GM12891 (cell line): ENCODE measurements at regions not wholly inside any gene's neighbourhood (a gene's known extent, or its start where the extent isn't known, plus 50 kb on each side); places are given as distances from the start of the nearest gene placed in this dataset.

Source experiments
- DNase-seq: peaks from one replicate; pipeline ENCODE4 v3.0.0; 2011; ENCODE audit warnings: low spot score; ENCODE audit not compliant: insufficient read length
- FAIRE-seq: peaks from 2 replicates; lab custom pipeline; 2011; peaks lifted over from hg19 to GRCh38; lab: Jason Lieb, UNC
- PAX5 ChIP-seq: IDR thresholded peaks from 2 replicates; pipeline ENCODE4 v1.6.1; 2011; ENCODE audit warnings: low read length, moderate library complexity, mild to moderate bottlenecking; ENCODE audit not compliant: insufficient read depth, severe bottlenecking
- POLR2A ChIP-seq: IDR thresholded peaks from 2 replicates; pipeline ENCODE4 v1.6.1; 2011; ENCODE audit warnings: low read depth, low read length, control low read depth
- POLR2AphosphoS5 ChIP-seq: IDR thresholded peaks from 2 replicates; pipeline ENCODE4 v1.6.1; 2011; ENCODE audit warnings: low read depth, low read length, control low read depth
- POU2F2 ChIP-seq: IDR thresholded peaks from 2 replicates; pipeline ENCODE4 v1.6.1; 2011; ENCODE audit warnings: low read depth, mild to moderate bottlenecking, control low read depth, low read length, moderate library complexity
- SPI1 ChIP-seq: IDR thresholded peaks from 2 replicates; pipeline ENCODE4 v1.6.1; 2011; ENCODE audit warnings: low read depth, low read length, control low read depth
- TAF1 ChIP-seq: IDR thresholded peaks from 2 replicates; pipeline ENCODE4 v1.6.1; 2011; ENCODE audit warnings: low read depth, low read length, control low read depth

DNA sequence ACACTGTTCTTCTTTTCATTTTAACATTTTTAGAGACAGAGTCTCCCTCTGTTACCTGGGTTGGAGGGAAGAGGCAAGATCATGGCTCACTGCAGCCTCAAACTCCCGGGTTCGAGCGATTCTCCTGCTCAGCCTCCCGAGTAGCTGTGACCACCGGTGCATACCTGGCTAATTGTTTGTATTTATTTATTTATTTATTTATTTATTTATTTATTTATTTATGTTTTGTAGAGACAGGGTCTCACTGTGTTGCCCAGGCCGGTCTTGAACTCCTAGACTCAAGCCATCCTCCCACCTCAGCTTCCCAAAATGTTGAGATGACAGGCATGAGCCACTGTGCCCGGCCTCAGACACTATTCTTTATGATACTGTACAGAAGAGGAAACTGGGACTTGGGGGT, 1176.6 kb upstream of the AUTS2 start:
- DNase-seq (no peak), FAIRE-seq (no peak)
- no peak for TF ChIP-seq POU2F2
- TF ChIP-seq SPI1: no peak
- no peak for TF ChIP-seq POLR2A
- TF ChIP-seq TAF1: no peak
- no peak for TF ChIP-seq PAX5
- no peak for TF ChIP-seq POLR2AphosphoS5

DNA sequence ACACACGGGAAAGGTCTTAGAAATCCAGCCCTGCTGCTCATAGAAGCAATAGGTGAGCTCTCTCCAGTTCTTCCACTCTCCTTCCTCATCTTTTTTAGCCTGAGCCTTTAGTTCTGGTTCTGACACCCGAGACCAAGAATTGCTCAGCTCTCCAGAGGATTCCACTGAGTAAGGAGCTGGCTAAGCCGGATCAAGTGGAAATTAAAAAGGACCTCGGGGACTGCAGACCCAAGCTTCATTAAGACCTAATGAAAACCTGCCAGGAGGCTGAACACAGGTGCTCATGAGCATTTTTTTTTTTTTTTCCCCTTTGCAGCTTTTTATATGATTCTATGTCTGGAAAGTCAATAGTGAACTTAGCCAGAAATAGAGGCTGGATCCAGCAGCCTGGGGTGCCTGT, 1176.0 kb upstream of the AUTS2 start:
- DNase-seq: no peak
- TF ChIP-seq POLR2AphosphoS5 (no peak), POU2F2 (no peak), PAX5 (no peak), SPI1 (no peak), TAF1 (no peak), POLR2A (no peak)
- no peak for FAIRE-seq

DNA sequence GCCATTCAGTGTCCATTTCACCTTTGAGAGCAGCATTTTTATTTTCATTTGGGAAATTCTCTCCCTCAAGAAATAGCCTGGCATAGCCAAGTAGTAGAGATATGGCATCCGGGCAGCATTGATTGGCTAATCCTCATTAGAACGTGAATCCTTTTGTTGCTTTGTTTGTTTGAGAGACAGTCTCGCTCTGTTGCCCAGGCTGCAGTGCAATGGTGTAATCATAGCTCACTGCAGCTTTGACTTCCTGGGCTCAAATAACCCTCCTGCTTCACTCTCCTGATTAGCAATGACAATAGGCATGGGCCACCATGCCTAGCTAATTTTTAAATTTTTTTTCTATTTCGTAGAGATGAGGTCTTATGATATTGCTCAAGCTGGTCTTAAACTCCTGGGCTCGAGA, 1174.9 kb upstream of the AUTS2 start:
- FAIRE-seq (no peak), DNase-seq (no peak)
- TF ChIP-seq POLR2A (no peak), PAX5 (no peak), TAF1 (no peak), POLR2AphosphoS5 (no peak), POU2F2 (no peak), SPI1 (no peak)

DNA sequence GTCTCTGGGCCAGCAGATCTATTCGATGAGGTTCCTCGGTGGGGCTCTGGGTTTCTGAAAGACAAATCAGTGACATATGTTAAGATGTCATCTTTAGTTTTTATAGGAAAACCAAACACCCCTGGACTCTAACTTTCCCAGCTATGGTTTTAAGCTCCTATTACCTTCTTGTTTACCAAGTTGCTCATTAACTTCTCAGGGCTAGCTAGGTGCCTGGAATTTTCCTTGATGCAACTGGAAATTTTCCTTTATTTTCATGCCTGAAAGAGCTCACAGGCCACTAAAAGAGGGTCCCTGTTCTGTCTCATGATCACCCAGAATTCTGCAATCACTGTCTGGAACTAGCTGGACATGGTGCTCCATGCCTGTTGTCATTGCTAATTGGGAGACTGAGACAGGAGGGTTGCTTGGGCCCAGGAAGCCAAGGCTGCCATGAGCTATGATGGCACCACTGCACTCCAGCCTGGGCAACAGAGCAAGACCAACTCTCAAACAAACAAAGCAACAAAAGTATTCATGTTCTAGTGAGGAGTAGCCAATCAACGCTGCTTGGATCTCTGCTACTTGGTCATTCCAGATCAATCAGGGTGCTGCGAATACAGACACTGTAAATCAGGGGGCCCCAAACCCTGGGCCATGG, 1173.5 kb upstream of the AUTS2 start:
- DNase-seq (no peak), FAIRE-seq (no peak)
- TF ChIP-seq POU2F2 (no peak), SPI1 (no peak), POLR2A (no peak), PAX5 (no peak), TAF1 (no peak), POLR2AphosphoS5 (no peak)

DNA sequence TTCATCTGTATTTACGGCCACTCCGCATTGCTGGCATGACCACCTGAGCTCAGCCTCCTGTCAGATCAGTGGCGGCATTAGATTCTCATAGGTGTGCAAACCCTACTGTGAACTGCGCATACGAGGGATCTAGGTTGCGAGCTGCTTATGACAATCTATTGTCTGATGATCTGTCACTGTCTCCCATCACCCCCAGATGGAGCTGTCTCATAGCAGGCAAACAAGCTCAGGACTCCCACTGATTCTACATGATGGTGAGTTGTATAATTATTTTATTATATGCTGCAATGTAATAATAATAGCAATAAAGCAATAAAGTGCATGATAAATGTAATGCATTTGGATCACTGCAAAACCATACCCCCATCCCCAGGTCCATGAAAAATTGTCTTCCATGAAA, 1172.9 kb upstream of the AUTS2 start:
- DNase-seq (no peak), FAIRE-seq (no peak)
- TF ChIP-seq PAX5 (no peak), POU2F2 (no peak), POLR2A (no peak), POLR2AphosphoS5 (no peak), TAF1 (no peak), SPI1 (no peak)

DNA sequence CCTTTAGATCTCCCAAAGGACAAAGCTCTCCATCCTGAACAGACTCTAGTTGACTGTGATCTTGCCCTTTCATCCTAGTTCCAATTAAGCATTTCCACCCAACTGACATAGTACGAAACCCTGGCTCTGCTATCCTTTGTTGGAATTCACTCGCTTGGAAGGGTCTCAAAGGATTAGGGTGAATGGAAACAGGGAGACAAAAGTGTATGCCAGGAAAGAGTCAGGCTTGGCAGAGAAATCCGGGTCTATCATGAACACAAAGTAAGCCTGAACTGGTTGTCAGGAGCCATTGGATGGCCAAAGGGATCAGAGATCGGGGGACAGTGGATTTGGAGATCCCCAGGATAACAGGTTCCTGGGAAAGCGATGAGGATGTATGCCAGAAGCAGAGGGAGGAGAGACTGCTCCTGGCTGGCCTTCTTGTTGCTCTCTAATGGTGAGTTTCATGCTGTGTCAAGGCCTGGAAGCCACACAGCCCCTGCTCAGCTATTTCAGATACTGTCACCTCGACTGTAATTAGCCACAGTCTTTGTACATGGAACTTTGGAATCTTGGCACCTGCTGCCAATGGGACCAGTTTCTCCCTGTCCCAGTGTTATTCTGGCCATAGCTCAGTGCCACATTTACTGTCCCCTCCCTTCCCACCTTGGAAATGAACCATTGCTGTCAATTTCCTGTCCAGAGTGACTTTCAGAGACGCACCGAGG, 1168.7 kb upstream of the AUTS2 start:
- no peak for TF ChIP-seq SPI1
- no peak for DNase-seq
- no peak for FAIRE-seq

DNA sequence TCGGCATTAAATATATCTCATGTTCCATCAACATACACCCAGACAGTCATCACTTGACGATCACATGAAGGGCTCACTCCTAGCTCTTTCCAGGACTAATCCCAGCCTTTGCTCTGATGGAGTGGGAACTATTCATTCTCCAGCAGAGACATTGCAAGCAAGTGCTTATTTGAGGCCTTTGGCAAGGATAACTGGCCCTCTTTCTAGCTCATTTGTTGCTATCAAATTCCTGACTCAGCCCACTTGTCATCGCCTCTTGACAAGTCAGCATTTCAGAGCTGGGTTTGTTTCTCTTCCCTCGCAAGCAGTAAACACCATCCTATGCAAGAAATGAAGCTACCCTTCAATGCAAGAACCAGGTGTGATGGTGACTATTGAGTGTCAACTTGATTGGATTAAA, 1165.7 kb upstream of the AUTS2 start:
- FAIRE-seq (no peak), DNase-seq (no peak)
- no peak for TF ChIP-seq POLR2A
- no peak for TF ChIP-seq TAF1
- no peak for TF ChIP-seq POU2F2
- TF ChIP-seq PAX5: no peak
- TF ChIP-seq POLR2AphosphoS5: no peak
- TF ChIP-seq SPI1: no peak

DNA sequence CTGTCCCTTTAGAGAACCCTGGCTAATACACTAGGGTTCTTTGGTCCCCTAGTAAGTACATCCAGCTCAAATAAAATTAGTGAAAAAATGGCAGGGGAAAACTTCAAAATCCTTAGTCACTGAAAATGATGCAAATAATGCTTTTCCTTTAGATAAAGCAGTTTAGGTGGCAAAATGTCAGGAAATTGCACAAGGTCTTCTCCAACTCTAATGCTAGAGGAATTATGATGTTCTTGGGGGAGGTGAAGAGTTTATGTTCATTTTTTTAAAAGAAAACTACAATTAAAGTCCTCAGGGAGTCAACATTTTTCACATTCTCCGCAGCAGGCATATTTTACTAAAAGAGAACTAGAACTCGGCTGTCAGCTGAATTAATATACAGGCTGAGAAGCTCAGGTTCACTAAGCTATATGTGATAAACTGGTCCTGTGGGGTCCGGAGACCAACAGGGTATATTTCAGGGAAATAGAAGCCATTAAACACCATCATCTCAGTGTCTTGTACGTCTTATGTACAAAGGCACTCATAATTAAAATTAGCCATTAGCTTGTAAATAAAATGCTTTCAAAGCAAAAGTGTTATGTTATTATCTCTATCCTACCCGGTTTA, 1164.7 kb upstream of the AUTS2 start:
- no peak for FAIRE-seq
- no peak for DNase-seq
- TF ChIP-seq POU2F2: no peak
- TF ChIP-seq POLR2A: no peak
- no peak for TF ChIP-seq TAF1
- no peak for TF ChIP-seq POLR2AphosphoS5
- no peak for TF ChIP-seq PAX5
- no peak for TF ChIP-seq SPI1

DNA sequence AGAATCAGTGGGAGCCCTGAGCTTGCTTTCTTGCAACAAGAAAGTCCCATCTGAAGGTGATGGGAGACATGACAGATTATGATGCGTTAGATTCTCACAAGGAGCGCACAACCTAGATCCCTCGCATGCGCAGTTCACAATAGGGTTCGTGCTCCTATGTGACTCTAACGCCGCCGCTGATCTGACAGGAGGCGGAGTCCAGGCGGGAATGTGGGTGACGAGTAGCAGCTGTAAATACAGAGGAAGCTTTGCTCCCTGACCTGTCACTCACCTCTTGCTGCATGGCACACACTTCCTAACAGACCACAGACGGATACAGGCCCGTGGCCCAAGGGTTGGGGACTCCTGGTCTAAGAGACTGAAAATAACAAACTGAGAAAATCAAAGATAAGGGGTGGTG, 1163.4 kb upstream of the AUTS2 start:
- FAIRE-seq (no peak), DNase-seq (no peak)
- TF ChIP-seq SPI1 (no peak), TAF1 (no peak), POU2F2 (no peak), POLR2A (no peak), PAX5 (no peak), POLR2AphosphoS5 (no peak)

DNA sequence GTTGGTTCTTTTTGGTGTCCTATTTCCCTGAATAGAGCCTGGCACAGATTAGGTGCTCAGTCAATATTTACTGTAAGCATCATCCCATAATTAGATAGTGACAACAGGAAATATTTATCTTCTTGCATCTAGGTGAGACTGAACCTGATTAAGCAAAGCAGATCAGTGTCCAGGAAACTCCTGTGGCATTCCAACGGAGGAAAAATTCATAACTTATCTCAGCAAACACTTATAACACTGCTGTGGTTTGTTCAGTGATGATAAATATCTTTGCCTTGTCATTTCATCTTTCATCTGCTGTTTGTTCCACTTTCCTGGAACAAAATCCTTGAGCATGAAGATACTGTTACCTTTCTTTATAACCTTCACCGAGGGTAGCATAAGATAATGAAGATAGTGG, 1160.3 kb upstream of the AUTS2 start:
- TF ChIP-seq POLR2A (no peak), SPI1 (no peak), PAX5 (no peak), POU2F2 (no peak), TAF1 (no peak), POLR2AphosphoS5 (no peak)
- FAIRE-seq: no peak
- no peak for DNase-seq

DNA sequence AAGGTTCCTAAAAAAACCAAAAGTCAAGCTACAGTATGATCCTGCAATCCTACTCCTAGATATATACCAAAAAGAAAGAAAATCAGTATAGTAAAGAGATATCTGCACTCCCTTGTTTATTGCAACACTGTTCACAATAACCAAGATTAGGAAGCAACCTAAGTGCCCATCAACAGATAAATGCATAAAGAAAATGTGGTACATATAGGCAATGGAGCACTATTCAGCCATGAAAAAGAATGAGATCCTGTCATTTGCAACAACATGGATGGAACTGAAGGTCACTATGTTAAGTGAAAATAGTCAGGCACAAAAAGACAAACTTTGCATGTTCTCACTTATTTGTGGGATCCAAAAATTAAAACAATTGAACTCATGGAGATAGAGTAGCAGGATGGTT, 1159.5 kb upstream of the AUTS2 start:
- DNase-seq: no peak
- TF ChIP-seq SPI1: no peak
- no peak for TF ChIP-seq POLR2A
- no peak for TF ChIP-seq TAF1
- no peak for TF ChIP-seq POLR2AphosphoS5
- TF ChIP-seq POU2F2: no peak
- TF ChIP-seq PAX5: no peak
- no peak for FAIRE-seq
